Left kidney (tissue), 1 donor: ENCODE measurements at regions not wholly inside any gene's neighbourhood (a gene's known extent, or its start where the extent isn't known, plus 50 kb on each side); places are given as distances from the start of the nearest gene placed in this dataset.

ENCODE experiments used
- DNase-seq: peaks from one replicate; pipeline ENCODE4 v3.0.0-alpha.2; 2013

DNA sequence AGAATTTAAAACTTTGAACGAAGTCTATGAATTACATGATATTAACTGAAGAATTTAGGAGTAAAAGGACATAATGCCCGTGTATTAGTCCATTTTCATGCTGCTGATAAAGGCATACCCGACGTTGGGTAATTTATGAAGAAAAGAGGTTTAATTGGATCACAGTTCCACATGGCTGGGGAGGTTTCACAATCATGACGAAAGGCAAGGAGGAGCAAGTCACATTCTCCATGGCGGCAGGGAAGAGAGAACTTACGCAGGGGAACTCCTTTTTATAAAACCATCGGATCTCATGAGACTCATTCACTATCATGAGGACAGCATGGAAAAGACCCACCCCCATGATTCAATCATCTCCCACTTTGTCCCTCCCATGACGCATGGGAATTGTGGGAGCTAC, 210.6 kb downstream of the CD83 start:
- no peak for DNase-seq

DNA sequence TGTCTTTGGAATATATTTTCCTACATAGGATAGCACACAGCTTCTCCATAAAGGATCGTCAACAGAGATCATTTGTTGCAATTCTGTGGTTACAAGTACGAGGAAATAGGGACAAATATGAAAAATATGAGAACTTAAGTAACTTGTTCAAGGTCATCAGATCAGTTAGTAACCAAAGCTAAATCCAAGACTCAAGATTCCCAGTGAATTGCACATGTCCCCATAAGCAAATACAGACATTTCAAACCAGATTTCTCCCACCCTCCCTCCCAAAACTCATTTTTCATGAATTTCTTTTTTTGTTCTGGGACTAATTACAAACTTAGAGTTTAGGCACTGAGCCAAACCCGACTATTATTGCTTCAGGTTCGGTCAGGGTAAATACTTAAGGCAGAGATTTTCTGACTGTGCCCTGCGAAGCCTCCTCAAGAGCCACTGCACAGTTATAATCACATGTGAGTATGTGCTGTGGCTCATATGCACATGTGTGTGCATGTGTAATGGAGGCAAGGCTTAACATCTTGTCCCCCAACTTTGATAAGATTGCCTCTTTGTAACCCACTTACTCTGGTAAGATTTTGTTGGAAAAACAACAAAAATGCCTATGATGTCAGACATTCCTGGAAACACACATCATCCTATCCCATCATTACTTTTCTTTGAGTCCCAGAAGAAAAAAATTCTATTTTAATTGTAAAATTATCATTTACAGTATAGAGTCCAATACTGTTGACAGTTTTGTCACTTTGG, 216.2 kb downstream of the CD83 start:
- no peak for DNase-seq

DNA sequence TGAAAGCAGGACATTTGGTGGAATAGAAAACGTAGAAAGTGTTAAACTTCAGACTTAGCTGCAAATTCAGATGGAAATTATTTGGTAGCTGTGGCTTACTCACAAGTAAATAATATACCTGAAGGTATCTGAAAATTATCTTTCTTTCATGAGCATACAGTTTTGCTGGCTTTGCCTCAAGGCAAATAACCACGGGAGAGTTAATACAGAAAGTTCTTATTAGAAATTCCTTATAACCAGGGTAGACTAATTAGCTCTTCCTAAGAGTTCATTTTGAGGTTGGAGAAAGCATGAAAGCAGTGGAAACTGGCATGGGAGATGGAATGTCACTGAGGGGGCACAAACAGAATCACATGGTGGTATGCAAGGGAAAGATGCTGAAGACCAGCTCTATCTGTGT, 217.5 kb downstream of the CD83 start:
- DNase-seq, result no peak

DNA sequence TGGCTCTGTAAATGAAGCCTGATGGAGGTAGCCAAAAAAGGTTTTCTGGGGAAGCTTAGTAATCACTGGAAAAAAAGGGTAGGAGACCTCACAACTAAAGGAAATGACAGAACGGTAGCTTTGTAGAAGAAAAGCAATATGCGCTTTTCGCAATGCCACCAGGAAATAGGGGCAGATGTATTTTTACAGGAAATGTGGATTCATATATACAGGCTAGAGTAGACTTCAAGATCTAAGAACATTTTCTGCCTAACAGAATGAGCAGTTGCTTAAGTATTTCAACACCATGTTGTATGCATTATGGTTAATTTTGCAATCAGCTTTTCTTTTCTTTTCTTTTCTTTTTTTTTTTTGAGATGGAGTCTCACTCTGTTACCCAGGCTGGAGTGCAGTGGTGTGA, 219.6 kb downstream of the CD83 start:
- DNase-seq, result no peak

DNA sequence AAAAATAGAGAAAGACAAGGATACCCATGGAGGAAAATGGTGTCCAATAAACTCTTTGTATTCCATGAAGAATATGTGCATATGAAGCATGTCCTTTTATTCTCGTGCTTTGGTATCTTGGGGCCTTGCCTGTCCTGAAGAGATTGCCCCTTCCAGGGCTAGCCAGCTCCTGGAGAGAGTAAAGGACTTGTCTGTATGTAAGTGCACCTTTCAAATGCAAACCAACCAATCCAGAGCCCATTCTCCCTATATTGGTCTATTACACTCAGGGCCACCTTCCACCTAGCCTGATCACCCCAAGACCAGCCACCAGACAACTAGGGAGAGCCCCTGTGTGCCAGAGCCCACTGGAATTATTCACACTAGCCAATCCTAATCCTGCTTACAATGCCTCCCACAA, 221.6 kb downstream of the CD83 start:
- DNase-seq, result no peak

DNA sequence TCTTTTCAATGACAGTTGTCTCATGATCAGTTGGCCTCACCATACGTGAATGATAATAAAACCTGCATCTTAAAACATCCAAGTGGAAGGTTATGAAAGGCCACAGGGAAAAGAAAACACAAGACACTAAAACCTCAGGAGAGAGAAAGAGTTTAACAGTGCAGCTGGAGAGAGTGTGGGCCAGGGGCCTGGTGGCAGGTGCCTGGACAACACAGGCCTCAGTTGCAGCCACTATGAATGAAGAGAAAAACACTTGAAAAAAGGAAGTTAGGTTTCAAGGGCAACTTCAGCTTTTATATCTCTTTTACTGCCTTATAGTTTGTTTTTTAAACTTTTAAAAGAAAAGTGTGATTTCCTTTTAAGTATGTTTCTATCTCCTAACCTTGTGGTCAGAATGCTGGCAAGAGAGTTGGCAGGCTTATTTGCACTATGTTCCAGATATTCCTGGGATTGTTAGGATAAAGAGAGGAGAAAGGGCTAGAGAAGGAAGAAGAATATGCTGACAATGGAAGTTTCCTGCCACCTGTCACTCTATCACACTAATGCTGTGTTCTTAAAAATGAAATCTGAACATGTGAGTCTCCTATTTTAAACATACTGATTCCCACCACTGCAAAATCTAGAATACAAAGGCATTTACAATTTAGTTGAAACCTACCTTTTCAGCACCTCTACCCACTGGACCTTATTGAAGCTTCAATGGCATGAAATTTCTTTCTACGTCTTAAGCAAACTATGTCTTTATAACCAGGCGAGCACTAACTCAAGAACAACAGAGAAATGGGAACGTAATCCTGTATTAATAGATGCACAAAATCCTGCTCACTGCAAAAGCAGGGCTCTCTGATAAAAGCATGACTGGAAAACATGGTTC, 222.4 kb downstream of the CD83 start:
- DNase-seq, result no peak

DNA sequence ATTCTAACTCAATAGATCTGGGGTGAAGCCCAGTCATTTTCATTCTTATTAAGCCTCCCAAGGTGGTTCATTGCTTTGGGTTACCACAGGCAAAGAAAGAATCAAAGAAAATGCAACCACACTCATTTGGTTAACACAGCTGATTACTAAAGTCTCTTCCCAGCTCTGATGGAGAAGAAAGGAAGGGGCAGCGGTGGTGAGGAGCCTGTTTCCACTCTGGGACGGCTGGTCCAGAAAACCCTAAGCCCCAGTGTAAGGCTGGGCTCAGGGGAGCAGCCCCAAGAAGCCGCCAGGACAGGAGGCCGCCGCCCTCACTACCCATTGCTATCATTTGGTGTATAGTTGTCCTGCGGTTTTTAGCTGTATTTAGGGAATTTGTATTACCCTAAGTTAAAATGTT, 226.9 kb downstream of the CD83 start:
- DNase-seq, result no peak

DNA sequence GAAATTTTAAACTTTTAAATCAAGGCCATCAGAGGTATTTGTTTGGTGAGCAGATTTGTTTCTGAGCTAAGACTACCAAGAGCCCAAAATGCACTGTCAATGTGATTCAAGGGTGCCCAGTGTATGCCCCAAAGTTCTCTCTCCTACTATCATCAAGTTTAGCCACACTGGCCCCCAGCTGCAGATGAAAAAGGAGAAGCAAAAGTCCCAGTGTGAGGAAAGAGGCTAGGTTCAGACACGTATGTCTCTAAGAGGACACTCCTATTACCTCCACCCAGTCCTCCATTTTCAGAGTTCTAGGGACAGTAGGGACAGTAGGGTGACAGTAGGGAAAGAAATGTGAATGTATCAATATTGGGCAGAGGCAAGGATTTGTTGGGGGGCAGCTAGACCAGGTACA, 230.8 kb downstream of the CD83 start:
- no peak for DNase-seq

DNA sequence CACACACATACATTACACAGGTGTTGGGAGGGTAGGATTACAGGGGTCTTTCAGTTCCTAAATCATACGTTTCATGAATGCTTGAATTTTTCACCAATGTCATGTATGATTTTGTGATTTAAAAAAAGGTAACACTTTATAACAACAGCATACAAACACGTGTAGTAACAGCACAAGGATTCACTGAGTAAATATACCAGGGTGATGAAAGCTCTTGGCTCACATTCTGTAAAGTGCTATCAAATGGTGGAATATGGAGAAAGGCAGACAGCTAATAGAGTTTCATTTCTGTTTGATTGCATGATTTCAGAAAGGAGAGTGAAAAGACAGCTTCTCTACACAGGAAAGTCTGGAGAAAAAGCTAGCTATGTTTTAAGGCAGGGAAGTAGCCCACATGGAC, 231.9 kb downstream of the CD83 start:
- DNase-seq, result no peak

DNA sequence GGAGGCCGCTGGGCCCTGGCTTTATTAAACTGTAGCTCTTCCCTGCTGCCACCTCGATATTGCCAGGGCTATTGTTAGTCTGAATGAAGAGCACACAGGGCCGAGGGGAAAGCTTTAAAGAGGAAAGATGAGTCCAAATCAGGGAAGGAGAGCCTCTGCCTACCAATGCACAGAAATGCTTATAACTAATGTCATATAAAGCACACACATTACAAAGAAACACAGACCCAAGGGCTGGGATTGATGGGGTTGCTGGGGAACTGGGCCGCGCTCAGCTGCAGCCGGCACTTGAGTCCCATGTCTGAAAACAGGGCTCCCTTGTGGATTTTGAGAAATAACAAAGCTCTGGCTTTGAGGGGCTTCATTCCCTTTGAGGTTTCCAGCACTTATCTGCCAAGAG, 232.6 kb downstream of the CD83 start:
- no peak for DNase-seq

DNA sequence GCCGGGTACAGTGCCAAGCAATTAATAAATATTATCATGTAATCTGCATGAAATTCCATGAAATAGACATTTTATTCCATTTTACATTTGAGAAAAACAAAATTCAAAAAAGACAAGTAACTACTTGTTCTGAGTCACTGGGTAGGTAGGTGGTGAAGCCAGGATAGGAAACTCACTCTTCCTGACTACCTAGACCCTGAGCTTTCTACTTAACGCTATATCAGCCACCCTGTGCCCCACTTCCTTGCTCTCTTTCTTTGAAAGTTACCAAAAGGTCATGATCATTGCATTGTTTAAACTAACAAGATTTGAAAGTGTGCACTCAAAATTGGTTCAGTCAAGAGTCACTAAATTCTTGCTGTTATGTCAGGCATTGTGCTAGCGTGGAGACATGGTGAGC, 235.7 kb downstream of the CD83 start:
- DNase-seq, result no peak

DNA sequence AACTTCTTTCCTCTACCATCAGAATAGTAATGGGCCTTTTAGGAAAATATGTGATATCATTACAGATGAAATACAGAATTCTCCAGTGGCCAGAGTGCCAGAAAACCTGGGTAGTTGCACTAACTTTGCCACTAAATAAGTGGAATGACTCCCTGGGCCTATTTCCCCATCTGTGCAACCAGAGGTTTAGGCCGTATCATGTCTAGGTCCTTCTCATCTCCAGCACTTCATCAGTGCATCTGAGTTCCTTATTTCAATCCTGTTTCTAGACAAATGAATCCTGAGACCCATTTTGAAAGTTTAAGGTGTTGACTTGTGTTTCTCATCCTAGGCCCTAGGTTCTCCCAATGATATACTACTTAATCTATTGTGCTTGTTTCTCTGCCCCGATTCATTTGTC, 236.2 kb downstream of the CD83 start:
- no peak for DNase-seq

DNA sequence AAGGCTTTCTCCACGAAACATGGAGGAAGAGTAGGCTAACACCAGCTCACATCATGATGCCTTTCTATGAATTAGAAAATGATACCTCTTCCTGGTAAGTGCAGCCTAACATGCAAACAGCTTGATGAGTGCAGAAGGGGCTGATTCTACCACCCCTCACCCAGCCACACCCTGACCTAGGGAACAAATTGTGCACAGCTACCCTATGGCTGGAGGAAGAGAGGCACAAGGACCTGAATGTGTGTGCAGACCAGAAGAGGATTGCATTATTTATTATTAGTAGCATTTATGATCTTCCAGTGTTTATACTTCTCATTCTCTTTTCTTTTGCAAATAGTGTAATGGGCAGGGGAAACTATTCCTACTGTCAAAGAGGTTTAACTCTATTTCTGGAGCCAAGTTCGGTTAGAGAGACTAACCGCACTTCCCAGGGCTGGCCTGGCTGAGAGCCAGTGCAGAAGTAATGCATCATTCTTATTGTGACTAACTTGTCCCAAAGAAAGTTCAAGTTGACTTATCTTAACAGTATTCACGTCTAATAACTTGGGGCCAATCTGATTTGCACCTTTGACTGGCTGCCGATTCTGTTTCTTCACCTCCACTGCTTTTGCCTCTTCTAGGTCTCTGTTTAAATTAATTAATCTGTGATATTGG, 237.5 kb downstream of the CD83 start:
- peak; percentile 15 for DNase-seq

DNA sequence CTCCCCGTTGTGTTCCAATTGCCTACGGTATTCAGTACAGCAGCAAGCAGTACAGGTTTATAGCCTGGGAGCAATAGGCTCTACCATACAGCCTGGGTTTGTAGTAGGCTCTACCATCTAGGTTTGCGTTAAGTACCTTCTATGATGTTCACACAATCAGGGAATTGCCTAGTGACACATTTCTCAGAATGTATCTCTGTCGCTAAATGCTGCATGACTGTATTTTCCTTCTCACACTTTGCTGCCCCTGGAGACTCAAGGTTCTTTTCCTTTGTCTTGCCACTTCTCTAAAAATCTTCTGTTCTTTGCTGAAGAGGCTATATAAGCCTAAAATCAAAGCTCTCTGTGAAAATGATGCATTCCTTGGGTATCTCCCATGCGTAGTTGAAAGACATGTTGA, 241.9 kb downstream of the CD83 start:
- DNase-seq, result no peak

DNA sequence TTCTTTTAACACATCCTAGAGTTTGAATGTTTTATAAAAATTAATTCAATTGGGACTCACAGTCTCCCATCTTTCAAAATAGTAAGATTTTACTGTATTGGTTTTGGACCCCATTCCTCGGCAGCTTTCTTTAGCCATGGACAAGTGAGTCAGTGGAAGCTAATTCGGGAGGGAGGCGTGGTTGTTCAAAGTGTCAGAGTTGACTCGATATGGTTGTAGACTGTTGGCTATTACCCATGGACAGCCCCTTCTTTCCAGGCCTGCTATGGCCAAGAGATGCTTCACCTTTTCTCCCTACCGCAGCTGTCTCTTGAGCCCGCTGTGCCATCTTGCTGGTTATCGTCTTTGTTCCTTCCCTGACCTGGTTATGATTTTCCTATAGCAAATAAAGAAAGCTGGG, 243.0 kb downstream of the CD83 start:
- DNase-seq, result no peak

DNA sequence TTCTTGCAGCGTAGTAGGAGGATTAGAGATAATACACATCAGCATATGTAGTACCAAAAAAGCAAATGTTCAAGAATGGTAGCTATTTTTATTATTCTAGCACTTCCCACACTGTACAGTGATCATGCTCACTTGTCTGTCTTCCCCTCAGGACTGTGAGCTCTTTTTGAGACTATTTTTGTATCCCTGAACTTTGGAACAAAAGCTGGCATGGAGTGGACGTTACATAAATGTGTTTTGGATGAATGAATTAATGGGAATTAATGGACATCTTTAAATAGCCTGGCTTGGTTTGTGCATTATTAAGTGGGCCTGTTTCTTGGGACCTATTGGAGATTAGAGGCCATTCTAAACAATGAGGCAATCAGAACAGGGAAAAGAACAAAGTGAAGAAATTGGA, 243.7 kb downstream of the CD83 start:
- DNase-seq, result no peak

DNA sequence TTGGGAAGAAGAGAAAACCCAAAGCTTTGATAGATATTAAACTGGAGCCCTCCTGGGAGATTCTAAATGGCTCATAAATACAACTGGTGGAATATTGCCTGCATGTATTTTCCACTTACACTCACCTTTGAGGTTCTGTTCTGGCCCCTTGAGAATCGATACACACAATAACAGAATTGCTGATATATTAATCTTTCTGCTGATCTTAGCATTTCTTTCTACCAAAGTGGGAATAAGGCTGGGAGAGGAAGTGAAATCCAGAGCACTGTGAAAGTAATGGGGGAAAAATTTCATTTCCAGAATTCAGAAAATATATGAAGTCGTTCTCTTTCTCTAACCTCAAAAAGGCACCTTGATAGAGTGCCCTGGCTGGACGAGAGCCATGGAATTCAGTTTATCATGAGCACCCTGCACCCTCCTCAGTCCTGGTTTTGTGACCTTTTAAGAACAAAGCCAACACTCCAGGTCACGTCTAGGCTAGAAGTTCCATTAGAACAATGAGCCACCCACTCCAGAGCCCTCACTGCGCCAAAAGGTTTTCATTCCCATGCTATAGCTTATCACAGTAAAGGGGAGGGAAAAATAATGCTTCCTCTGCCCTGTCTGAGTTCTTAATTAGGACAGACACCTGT, 244.5 kb downstream of the CD83 start:
- DNase-seq, result no peak

DNA sequence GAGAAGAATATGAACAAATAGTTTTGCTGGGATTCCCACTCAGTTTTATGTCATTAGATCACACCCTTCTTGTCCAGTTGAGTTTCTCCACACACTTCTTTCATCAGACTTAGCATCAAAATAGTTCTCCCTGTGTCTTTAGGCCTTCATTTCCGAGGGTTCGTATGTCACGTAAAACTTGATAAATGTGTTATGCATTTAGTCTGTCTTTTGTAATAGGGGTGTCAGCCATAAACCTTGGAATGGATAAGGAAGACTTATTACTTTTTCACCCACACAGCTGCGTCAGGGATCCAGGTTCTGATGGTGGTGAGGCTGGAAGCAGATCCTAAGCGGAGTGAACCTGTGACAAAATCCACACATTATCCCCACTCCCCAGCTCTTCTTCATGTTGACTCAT, 246.8 kb downstream of the CD83 start:
- DNase-seq, result no peak

DNA sequence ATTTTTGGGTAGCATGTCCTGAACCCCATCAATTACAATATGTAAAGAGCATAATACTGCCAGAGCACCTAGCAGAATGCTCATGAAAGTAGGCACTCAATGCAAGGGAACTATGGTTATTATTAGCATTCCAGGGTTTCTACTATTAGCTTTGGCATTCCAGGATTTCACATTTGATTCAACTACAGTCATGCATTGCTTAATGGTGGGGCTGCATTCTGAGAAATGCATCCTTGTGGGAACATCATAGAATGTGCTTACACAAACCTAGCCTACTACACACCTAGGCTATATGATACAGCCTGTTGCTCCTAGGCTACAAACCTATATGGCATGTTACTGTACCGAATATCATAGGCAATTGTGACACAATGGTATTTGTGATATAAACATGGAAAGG, 247.8 kb downstream of the CD83 start:
- DNase-seq, result no peak

DNA sequence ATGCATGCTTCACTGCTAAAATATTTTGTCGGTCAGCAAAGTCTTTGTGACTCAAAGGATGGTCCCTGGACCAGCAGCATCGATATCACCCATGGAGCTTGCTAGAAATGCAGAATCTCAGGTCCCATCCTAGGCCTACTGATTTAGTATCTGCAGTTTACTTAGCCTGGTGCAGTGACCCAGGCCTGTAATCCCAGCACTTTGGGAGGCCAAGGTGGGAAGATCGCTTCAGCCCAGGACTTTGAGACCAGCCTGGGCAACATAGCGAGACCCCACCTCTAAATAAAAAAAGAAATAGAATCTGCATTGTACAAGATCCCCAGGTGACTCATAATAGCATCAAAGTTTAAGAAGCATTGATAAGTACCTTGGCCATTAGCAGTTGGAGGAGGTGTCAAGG, 248.7 kb downstream of the CD83 start:
- DNase-seq, result no peak

DNA sequence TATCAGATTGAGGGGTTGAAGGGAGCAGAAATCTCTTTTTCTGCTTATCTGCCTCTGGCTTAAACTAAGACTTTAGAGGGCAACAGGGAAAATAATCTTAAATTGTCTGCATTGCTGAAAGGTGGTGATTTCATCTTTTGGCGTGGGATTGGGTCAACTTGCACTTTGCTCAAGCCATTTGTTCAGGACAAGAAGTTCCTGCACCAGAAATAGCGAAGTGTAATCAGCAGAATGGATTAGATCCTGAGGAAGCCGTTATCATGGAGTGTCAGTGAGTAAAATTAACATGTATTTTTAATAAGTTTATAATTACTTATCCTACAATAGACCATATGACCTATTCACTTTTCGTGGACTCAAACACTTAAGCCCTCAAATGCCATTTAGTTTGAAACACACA, 249.3 kb downstream of the CD83 start:
- DNase-seq, result no peak

DNA sequence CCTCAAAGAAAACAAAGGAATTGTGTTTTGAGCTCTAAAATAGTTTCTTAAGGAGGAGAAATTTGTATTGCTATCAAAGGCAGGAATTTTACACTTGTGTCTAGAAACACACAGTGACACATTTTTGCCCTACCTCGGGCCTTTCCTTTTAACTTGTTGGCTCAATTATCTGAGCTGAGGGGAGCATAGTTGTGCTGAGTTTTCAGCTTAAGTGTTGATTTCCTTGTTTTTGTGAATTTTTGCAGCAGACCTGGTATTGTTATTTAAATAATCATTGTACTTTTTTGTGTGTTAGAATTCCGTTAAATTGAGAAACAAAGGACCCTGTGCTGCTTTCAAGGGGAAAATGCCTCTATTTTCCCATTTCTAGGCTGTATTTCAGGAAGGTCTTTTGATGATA, 249.7 kb downstream of the CD83 start:
- DNase-seq, result no peak

DNA sequence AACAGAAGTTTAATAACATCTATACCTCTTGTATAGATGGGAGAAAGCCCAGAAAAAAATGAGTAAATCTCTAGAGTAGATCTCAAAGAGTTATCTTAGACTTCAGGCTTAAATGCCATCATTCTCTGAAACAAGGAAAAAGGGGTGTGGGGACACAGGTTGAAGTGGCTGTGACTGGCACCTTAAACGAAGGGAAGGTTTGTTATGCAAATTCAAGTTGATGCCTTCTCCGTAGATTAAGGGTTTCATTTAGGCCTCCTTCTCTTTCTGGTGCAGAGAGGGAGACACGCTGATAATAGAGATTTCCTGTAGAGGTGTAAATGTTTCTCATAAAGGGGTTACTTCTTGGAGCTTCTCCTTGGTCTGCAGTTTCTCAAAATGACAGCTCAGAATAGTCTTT, 252.1 kb downstream of the CD83 start:
- DNase-seq, result no peak
